ENCODE measurements at regions not wholly inside any gene's neighbourhood (a gene's known extent, or its start where the extent isn't known, plus 50 kb on each side); places are given as distances from the start of the nearest gene placed in this dataset.
"Not testable (repeated sequence)": the region's sequence is repeated elsewhere in the genome, so short reads cannot be mapped to it uniquely, and the experiment has no call there.

DNA sequence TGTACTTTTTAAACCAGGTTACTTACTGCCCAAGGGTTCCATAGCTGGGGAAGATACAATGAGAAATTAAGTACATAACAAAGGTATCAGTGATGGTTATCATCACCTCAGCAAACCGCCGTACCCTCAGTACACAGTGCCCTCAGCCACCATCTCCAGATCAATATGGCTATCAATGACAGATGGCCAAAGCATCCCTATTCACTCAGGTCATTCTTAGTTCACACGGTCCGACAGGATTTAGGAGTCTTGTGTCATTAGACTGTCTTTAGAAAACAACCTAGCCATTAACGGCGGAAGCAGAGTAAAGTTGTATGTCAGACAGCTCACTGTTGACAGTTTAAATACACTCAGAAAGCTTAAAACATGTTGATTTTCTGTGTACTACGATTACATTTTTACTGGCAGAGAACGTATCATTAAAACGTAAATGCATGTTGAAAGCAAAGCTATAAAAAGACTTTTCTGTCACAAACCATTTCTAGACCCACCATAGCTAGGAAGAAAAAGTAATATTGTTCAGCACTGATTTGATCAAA lies 106.9 kb downstream of the HOXA1 start:
- Mint-ChIP-seq H3K9me3 (no peaks in the 10 kb centered on the region), H3K36me3 (no peaks in the 10 kb centered on the region), H3K4me3 (no peak overlapping the region), H3K4me1 (no peaks in the 10 kb centered on the region), H3K27me3 (peaks cover 0 to 11% (median 9%) of the 10 kb centered on the region in 3 donors), H3K27ac (no peak overlapping the region)
- DNase-seq (no peak), ATAC-seq (ENCODE audit: low read depth in 2 of 2) (no peak)

DNA sequence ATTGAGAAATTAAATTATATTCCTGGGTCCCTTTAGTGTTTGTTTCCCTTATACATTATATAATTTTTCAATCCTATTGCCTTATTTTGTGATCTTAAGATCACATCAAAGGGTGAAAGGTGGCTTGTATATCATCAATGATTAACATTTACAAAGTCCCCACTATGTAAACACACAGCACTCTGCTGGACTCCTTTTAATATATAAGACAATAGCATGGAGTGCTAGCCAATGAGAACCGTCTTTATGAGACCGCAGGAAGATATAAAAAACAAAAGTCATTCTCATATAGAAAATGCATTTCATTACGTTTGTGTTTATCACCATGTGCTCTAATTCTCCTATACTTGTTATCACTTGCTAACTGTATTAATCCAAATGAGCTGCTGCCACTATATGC lies 108.5 kb downstream of the HOXA1 start:
- H3K27ac Mint-ChIP-seq = no peak overlapping the region
- no peaks in the 10 kb centered on the region for H3K4me1 Mint-ChIP-seq
- H3K27me3 Mint-ChIP-seq = peaks cover 9 to 18% (median 12%) of the 10 kb centered on the region in 3 donors
- H3K4me3 Mint-ChIP-seq = no peak overlapping the region
- H3K36me3 Mint-ChIP-seq = no peaks in the 10 kb centered on the region
- ATAC-seq (ENCODE audit: low read depth in 2 of 2) (no peak), DNase-seq (no peak)
- no peaks in the 10 kb centered on the region for H3K9me3 Mint-ChIP-seq

DNA sequence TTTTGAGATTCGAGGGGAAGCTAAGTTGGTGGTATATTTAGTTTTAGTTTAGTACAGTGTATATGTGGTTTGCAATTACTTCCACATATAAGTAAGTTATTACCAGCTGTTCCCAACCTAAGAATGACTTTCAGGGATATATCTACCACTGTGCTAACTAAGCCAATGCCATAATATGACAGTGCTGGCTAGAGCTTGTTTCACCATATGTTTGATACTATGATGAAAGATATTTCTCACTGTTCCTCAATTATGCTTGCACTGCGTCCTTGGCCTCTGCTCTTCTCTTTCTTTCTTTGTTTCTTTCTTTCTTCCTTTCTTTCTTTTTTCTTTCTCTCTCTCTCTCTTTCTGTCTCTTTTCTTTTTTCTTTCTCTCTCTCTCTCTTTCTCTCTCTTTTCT lies 113.8 kb upstream of the SKAP2 start:
- Mint-ChIP-seq H3K4me1 (no peaks in the 10 kb centered on the region), H3K27ac (no peak overlapping the region), H3K36me3 (peaks cover 0 to under 1% of the 10 kb centered on the region in 2 donors), H3K4me3 (no peak overlapping the region), H3K27me3 (peaks cover 26 to 33% (median 31%) of the 10 kb centered on the region in 3 donors), H3K9me3 (peaks cover 0 to 7% (median 2%) of the 10 kb centered on the region in 7 donors)
- DNase-seq = no peak
- ATAC-seq (ENCODE audit: low read depth in 2 of 2) = no peak

DNA sequence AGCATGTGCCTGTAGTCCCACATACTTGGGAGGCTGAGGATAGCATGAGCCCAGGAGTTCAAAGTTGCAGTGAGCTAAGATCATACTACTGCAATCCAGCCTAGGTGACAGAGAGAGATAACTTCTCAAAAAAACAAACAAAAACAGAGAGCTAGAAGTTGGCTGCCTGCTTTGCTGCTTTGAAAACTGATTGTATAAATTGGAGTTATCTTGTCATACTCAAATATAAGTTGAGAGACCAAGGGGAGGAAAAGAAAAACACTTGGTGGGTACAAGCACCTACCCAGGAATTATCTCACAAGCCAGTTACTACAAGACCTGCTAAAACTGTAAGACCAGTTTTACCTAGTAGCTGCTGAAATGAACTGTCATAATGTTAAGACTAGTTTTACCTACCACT lies 112.5 kb upstream of the SKAP2 start:
- ATAC-seq (ENCODE audit: low read depth in 2 of 2) = no peak
- no peak for DNase-seq
- H3K4me1 Mint-ChIP-seq = no peaks in the 10 kb centered on the region
- no peak overlapping the region for H3K4me3 Mint-ChIP-seq
- H3K27me3 Mint-ChIP-seq = peaks cover 15 to 24% (median 23%) of the 10 kb centered on the region in 3 donors
- peaks cover 0 to 12% of the 10 kb centered on the region in 2 donors for H3K36me3 Mint-ChIP-seq
- H3K27ac Mint-ChIP-seq = no peak overlapping the region
- H3K9me3 Mint-ChIP-seq = peaks cover 7 to 20% (median 14%) of the 10 kb centered on the region in 7 donors

DNA sequence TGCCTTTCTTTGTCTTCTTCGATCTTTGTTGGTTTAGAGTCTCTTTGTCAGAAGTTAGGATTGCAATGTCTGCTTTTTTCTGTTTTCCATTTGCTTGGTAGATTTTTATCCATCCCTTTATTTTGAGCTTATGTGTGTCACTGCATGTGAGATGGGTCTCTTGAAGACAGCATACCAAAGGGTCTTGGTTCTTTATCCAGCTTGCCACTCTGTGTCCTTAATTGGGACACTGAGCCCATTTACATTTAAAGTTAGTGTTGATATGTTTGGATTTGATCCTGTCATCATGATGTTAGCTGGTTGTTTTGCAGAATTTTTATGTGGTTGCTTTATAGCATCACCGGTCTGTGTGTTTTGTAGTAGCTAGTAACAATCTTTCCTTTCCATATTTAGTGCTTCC lies 107.5 kb upstream of the SKAP2 start:
- Mint-ChIP-seq H3K27me3 (peaks cover 11 to 30% (median 26%) of the 10 kb centered on the region in 3 donors), H3K36me3 (peaks cover 10 to 25% of the 10 kb centered on the region in 2 donors), H3K9me3 (peaks cover 15 to 36% (median 28%) of the 10 kb centered on the region in 7 donors)
- not testable (repeated sequence) for DNase-seq; H3K4me1 Mint-ChIP-seq; ATAC-seq (ENCODE audit: low read depth in 2 of 2); H3K4me3 Mint-ChIP-seq; H3K27ac Mint-ChIP-seq

DNA sequence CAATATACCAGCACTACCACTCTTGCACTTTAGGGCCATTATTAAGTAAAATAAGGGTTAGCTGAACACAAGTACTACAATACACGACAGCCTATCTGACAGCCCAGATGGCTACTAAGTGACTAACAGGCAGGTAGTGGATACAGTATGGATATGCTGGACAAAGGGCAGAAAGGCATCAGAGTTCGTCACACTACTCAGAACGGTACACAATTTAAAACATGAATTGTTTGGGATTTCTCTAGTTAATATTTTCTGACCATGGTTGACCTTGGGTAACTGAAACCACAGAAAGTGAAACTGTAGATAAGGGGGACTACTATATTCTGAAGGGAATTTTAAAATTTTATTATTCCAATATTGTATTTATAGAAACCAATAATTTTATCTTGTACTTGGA lies 101.3 kb upstream of the SKAP2 start:
- ATAC-seq (ENCODE audit: low read depth in 2 of 2) = no peak
- no peak overlapping the region for H3K27ac Mint-ChIP-seq
- peaks cover 4 to 10% (median 7%) of the 10 kb centered on the region in 3 donors for H3K4me1 Mint-ChIP-seq
- no peak overlapping the region for H3K4me3 Mint-ChIP-seq
- H3K9me3 Mint-ChIP-seq = peaks cover under 1 to 11% (median 2%) of the 10 kb centered on the region in 7 donors
- peaks cover 1 to 10% (median 2%) of the 10 kb centered on the region in 3 donors for H3K27me3 Mint-ChIP-seq
- no peak for DNase-seq
- peaks cover 1 to 2% of the 10 kb centered on the region in 2 donors for H3K36me3 Mint-ChIP-seq

DNA sequence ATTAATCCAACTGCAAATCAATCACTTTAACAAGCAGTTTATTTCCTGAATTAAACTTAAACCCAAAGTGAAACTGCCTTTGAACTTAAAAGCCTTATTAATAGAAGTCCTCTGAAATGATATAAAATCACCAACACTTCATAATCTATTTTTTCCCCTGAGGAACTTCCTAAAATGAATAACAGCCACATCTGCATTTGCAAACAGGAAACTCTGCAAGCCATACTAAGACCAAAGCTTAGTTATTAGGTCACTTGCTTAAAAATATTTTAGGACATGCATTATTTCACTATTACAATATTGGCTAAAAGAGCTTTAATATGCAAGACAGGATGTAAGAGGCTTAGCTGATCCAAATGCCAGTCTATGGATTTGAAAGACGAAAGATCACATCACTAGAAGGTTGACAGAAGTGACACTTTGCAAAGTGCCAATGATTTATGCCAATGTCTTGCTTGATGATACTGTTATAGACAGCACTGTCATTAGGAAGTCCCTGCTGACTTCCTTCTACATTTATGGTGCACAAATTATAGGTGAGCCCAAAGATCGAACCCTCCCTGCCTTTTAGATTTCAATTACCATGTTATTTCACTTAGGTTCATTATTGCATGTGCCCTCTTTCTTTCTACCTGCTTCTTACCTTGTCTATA lies 99.9 kb upstream of the SKAP2 start:
- Mint-ChIP-seq H3K36me3 (no peaks in the 10 kb centered on the region), H3K9me3 (no peaks in the 10 kb centered on the region), H3K4me3 (no peak overlapping the region), H3K4me1 (peaks cover 4 to 10% (median 7%) of the 10 kb centered on the region in 3 donors), H3K27ac (peak overlapping the region in 1 of 6 donors; percentile 35), H3K27me3 (no peaks in the 10 kb centered on the region)
- DNase-seq (no peak), ATAC-seq (ENCODE audit: low read depth in 2 of 2) (no peak)

DNA sequence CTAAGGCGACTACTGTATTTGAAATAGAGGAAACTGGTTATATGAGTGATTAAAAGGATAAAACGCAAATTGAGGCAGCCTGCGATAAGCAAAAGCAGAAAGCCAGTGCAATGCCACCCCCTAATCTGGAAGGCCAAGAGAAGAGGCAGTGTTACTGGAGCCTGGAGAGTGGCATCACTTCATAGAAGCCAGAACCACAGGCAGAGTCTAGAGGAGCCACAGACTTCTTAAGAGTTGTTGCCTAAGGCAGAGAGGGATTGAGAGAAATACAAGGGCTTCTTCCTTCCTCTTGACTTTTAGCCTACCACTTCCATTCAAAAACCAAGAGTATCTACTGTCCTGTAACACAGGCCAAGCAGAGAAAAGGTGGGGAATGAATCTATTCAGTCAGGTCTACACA lies 94.9 kb upstream of the SKAP2 start:
- Mint-ChIP-seq H3K27me3 (peaks cover 9 to 20% (median 18%) of the 10 kb centered on the region in 3 donors), H3K9me3 (peaks cover 0 to 4% (median 0%) of the 10 kb centered on the region in 7 donors), H3K4me3 (no peak overlapping the region), H3K36me3 (no peaks in the 10 kb centered on the region), H3K27ac (no peak overlapping the region), H3K4me1 (peaks cover 2 to 6% (median 3%) of the 10 kb centered on the region in 3 donors)
- no peak for DNase-seq
- ATAC-seq (ENCODE audit: low read depth in 2 of 2) = no peak

DNA sequence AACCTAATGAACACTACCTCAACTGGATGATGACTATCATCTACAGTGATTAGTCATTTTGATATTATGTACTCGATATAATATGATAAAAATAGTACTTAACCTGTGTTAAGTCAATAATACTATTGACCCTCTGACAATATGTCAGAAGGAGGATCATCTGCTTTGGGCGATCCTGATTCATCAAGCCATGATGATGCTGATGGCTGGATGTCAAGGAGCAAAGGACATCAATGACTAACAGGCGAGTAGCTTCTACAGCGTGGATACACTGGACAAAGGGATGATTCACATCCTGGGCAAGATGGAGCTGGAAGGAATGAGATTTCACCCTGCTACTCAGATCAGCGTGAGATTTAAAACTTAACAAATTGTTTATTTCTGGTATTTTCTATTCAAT lies 94.4 kb upstream of the SKAP2 start:
- no peak for ATAC-seq (ENCODE audit: low read depth in 2 of 2)
- H3K9me3 Mint-ChIP-seq = peaks cover 0 to 4% (median 0%) of the 10 kb centered on the region in 7 donors
- H3K4me1 Mint-ChIP-seq = peaks cover 0 to 3% (median 0%) of the 10 kb centered on the region in 3 donors
- no peaks in the 10 kb centered on the region for H3K36me3 Mint-ChIP-seq
- peaks cover 9 to 20% (median 18%) of the 10 kb centered on the region in 3 donors for H3K27me3 Mint-ChIP-seq
- no peak overlapping the region for H3K4me3 Mint-ChIP-seq
- H3K27ac Mint-ChIP-seq = no peak overlapping the region
- DNase-seq = no peak

DNA sequence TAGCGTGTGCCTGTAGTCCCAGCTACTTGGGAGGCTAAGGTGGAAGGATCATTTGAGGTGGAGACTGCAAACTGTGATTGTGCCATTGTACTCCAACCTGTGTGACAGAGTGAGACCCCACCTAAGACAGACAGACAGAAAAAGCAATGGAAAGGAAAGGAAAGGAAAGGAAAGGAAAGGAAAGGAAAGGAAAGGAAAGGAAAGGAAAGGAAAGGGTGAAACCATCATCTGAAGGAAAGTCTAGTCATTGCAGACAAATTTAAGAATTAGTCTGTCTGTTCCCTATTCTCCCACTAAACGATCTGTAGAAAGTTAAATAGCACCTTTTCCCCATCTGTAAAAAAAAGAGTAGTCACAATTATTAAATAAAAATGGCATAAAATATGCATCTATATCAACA lies 91.1 kb upstream of the SKAP2 start:
- Mint-ChIP-seq H3K4me3 (no peak overlapping the region), H3K4me1 (no peaks in the 10 kb centered on the region)
- no peak for ATAC-seq (ENCODE audit: low read depth in 2 of 2)

DNA sequence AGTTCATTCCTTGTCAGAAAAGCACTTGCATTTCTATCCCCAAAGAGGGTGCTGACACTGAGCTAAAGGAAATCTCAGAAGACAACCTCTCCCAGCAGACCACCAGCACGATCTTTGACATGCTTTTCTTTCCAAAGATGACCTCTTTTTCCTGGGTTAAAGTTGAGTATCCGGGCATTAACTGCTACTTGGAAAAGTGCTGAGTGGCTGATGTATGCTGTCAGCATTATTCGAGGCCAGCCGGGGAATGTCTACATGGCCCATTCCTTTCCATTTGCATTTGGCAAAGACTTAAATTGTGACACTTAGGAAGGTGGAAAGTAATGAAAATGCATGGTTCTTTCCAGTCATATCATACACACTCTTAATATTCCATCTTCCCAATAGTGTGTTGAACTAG lies 90.6 kb upstream of the SKAP2 start:
- peaks cover 9 to 26% (median 25%) of the 10 kb centered on the region in 3 donors for H3K27me3 Mint-ChIP-seq
- no peak overlapping the region for H3K27ac Mint-ChIP-seq
- peaks cover 0 to 4% (median 0%) of the 10 kb centered on the region in 7 donors for H3K9me3 Mint-ChIP-seq
- no peak overlapping the region for H3K4me3 Mint-ChIP-seq
- no peak for DNase-seq
- no peak for ATAC-seq (ENCODE audit: low read depth in 2 of 2)
- no peaks in the 10 kb centered on the region for H3K36me3 Mint-ChIP-seq
- no peaks in the 10 kb centered on the region for H3K4me1 Mint-ChIP-seq

More for the DNA sequence above, 91.1 kb upstream of the SKAP2 start:
- Mint-ChIP-seq H3K27ac (no peak overlapping the region), H3K36me3 (no peaks in the 10 kb centered on the region), H3K9me3 (peaks cover 0 to 4% (median 0%) of the 10 kb centered on the region in 7 donors), H3K27me3 (peaks cover 9 to 26% (median 25%) of the 10 kb centered on the region in 3 donors)
- no peak for DNase-seq

DNA sequence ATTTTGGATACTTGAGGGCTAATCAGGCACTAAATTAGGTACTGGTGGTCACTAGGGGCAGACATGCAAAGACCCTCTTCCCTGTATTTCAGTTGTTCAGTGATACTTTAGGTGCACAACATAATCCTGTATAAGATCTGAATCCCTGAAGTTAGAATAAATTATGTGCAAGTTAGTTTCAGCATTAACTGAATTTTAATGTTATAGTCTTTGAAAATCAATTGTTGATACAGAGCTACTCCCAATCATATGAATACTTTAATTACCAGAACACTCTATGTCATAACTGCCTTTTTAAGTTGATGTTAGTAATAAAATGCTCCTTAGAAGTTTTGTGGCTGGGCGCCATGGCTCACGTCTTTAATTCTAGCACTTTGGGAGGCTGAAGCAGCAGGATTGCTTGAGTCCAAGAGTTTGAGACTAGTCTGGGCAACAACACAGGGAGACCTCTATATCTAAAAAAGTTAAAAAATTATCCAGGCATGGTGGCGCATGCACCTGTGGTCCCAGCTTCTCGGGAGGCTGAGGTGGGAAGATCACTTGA lies 87.1 kb upstream of the SKAP2 start:
- ATAC-seq (ENCODE audit: low read depth in 2 of 2) = no peak
- no peak for DNase-seq
- Mint-ChIP-seq H3K27me3 (peaks cover 5 to 25% (median 22%) of the 10 kb centered on the region in 3 donors), H3K4me3 (no peak overlapping the region), H3K27ac (no peak overlapping the region), H3K9me3 (no peaks in the 10 kb centered on the region), H3K36me3 (no peaks in the 10 kb centered on the region), H3K4me1 (no peaks in the 10 kb centered on the region)

DNA sequence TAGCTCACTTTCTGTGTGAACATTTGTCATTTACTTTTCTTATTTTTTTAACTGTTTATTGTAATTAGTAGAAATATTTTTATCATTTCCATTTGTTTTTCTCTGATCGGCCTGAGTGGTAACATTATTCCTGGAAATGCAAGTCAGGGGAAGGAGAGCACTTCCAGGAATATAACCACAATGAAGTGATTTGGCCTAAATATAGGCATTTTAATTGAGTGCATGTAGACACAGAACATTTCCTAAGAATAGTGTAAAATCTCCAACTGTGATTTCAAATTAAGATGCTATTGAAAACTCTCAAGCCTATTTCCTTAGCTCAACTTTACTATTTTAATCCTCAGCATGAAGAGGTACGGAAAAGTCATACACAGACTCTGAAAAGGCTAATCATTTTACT lies 86.5 kb upstream of the SKAP2 start:
- no peaks in the 10 kb centered on the region for H3K9me3 Mint-ChIP-seq
- no peaks in the 10 kb centered on the region for H3K4me1 Mint-ChIP-seq
- no peaks in the 10 kb centered on the region for H3K36me3 Mint-ChIP-seq
- DNase-seq = no peak
- no peak for ATAC-seq (ENCODE audit: low read depth in 2 of 2)
- no peak overlapping the region for H3K27ac Mint-ChIP-seq
- H3K27me3 Mint-ChIP-seq = peaks cover 5 to 19% (median 19%) of the 10 kb centered on the region in 3 donors
- no peak overlapping the region for H3K4me3 Mint-ChIP-seq

DNA sequence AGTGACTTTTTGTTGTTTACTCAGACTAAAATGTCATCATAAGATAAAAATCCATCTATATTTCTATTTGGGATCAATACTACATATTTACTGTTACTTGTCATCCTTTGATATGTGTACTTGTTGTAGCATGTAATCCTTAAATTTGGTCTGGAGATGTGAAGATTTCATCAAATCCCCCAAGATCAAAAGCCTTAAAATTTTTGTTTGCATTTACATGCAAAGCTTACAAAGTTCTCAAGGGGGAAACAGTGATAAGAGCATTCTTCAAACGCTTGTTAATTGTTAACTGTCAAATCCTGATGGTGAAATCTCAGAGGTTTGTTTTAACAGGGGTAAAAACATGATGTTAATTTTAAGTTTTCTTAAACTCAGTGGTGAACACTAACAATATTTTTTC lies 84.9 kb upstream of the SKAP2 start:
- Mint-ChIP-seq H3K36me3 (no peaks in the 10 kb centered on the region), H3K4me3 (no peak overlapping the region), H3K27me3 (peaks cover 0 to 18% (median 15%) of the 10 kb centered on the region in 3 donors), H3K9me3 (no peaks in the 10 kb centered on the region), H3K27ac (no peak overlapping the region), H3K4me1 (no peaks in the 10 kb centered on the region)
- ATAC-seq (ENCODE audit: low read depth in 2 of 2) (no peak), DNase-seq (no peak)

All from naive B cell (primary cell).